IMR-90 (cell line): ENCODE measurements at regions not wholly inside any gene's neighbourhood (a gene's known extent, or its start where the extent isn't known, plus 50 kb on each side); places are given as distances from the start of the nearest gene placed in this dataset.

Source experiments
- ATAC-seq: fragments of 200-7000 bp; cut with Tn5 transposase; 2 replicates; pipeline ENCODE4 v1.9.1; 2020; ENCODE audit warnings: low read depth, mild to moderate bottlenecking, moderate library complexity
- BruUV-seq: library from RNA; stranded (reverse); fragments of 400-500 nt; replicated peaks from 2 replicates; lab custom pipeline; 2021; lab: Mats Ljungman, UMichigan
- CTCF ChIA-PET: fragments of 300-600 bp; formaldehyde crosslinking; extraction: SDS; loops from one replicate; lab custom pipeline; 2021; ENCODE audit warnings: antibody characterized with exemption; lab: Yijun Ruan, JAX
- POLR2A ChIA-PET: fragments of 300-600 bp; sonication (Branson Sonifier 250); formaldehyde crosslinking; loops from one replicate; lab custom pipeline; 2022; ENCODE audit warnings: antibody characterized with exemption; ENCODE audit not compliant: unreplicated experiment; lab: Charles Lee
- DNase-seq: peaks from one replicate; pipeline ENCODE4 v3.0.0; 2013
- H2AFZ ChIP-seq: replicated peaks from 2 replicates; pipeline ENCODE3; 2013; ENCODE audit warnings: low read length, mild to moderate bottlenecking; ENCODE audit not compliant: poor library complexity
- H2AK5ac ChIP-seq: 2 replicates; pipeline ENCODE4 v1.6.1; 2013; ENCODE audit warnings: low read depth, low read length, inconsistent platforms
- H2AK9ac ChIP-seq: replicated peaks from 2 replicates; pipeline ENCODE3; 2013; ENCODE audit warnings: mild to moderate bottlenecking, low read depth, low read length, moderate library complexity; ENCODE audit not compliant: poor library complexity
- H2BK120ac ChIP-seq: 2 replicates; pipeline ENCODE4 v1.6.1; 2013; ENCODE audit warnings: low read depth, low read length, inconsistent platforms
- H2BK15ac ChIP-seq: 3 replicates; pipeline ENCODE4 v1.6.1; 2013; ENCODE audit warnings: low read depth, low read length, inconsistent platforms
- H2BK20ac ChIP-seq: 2 replicates; pipeline ENCODE4 v1.6.1; 2013; ENCODE audit warnings: low read depth, mild to moderate bottlenecking, inconsistent platforms, low read length, moderate library complexity
- H2BK5ac ChIP-seq: 2 replicates; pipeline ENCODE4 v1.6.1; 2013; ENCODE audit warnings: mild to moderate bottlenecking, low read depth, low read length, inconsistent platforms; ENCODE audit not compliant: poor library complexity, severe bottlenecking
- H3K14ac ChIP-seq: replicated peaks from 2 replicates; pipeline ENCODE4 v1.6.1; 2013; ENCODE audit warnings: low read depth, low read length, inconsistent platforms
- H3K18ac ChIP-seq: 2 replicates; pipeline ENCODE4 v1.6.1; 2013; ENCODE audit warnings: low read depth, low read length, control low read depth
- H3K23ac ChIP-seq: 2 replicates; pipeline ENCODE4 v1.6.1; 2013; ENCODE audit warnings: low read depth, low read length, inconsistent platforms
- H3K27ac ChIP-seq: 2 replicates; pipeline ENCODE4 v1.5.1; 2013; ENCODE audit warnings: mild to moderate bottlenecking, control low read depth, low read length; ENCODE audit not compliant: insufficient read depth
- H3K27me3 ChIP-seq: 2 replicates; pipeline ENCODE4 v1.6.1; 2013; ENCODE audit warnings: low read length; ENCODE audit not compliant: control insufficient read depth, insufficient read depth
- H3K36me3 ChIP-seq: 2 replicates; pipeline ENCODE4 v1.6.1; 2013; ENCODE audit warnings: low read length, mixed read lengths; ENCODE audit not compliant: control insufficient read depth, insufficient read depth
- H3K4ac ChIP-seq: 2 replicates; pipeline ENCODE4 v1.6.1; 2013; ENCODE audit warnings: low read depth, low read length, inconsistent platforms
- H3K4me1 ChIP-seq: 2 replicates; pipeline ENCODE4 v1.6.1; 2013; ENCODE audit warnings: low read length, mixed read lengths; ENCODE audit not compliant: control insufficient read depth, insufficient read depth
- H3K4me2 ChIP-seq: 2 replicates; pipeline ENCODE4 v1.6.1; 2013; ENCODE audit warnings: low read depth, mild to moderate bottlenecking, control low read depth, low read length, moderate library complexity
- H3K4me3 ChIP-seq: 2 replicates; pipeline ENCODE4 v1.5.1; 2013; ENCODE audit warnings: low read depth, mild to moderate bottlenecking, control low read depth, low read length, moderate library complexity; ENCODE audit not compliant: insufficient read depth
- H3K56ac ChIP-seq: 2 replicates; pipeline ENCODE4 v1.6.1; 2013; ENCODE audit warnings: low read length, inconsistent platforms; ENCODE audit not compliant: insufficient read depth; ENCODE audit errors: extremely low read depth
- H3K79me1 ChIP-seq, 2 experiments: 2 replicates each; pipeline ENCODE4 v1.6.1; 2013; ENCODE audit warnings: low read length in 2 of 2, inconsistent platforms in 1 of 2, low read depth in 1 of 2
- H3K9ac ChIP-seq: 2 replicates; pipeline ENCODE4 v1.6.1; 2013; ENCODE audit warnings: low read depth, low read length, control low read depth
- H3K9me1 ChIP-seq: 2 replicates; pipeline ENCODE4 v1.6.1; 2013; ENCODE audit warnings: low read length, inconsistent platforms; ENCODE audit not compliant: insufficient read depth
- H3K9me3 ChIP-seq: 2 replicates; pipeline ENCODE4 v1.6.1; 2013; ENCODE audit warnings: low read length; ENCODE audit not compliant: control insufficient read depth, insufficient read depth
- H4K20me1 ChIP-seq: 2 replicates; pipeline ENCODE4 v1.6.1; 2013; ENCODE audit warnings: low read length, inconsistent platforms; ENCODE audit not compliant: insufficient read depth
- H4K5ac ChIP-seq: 2 replicates; pipeline ENCODE4 v1.6.1; 2013; ENCODE audit warnings: mild to moderate bottlenecking, low read depth, low read length, control low read depth
- H4K8ac ChIP-seq, 2 experiments: 2 replicates each; pipeline ENCODE4 v1.6.1; 2013; ENCODE audit warnings: low read depth in 2 of 2, low read length in 2 of 2, control low read depth in 1 of 2, inconsistent platforms in 1 of 2
- H4K91ac ChIP-seq: 2 replicates; pipeline ENCODE4 v1.6.1; 2013; ENCODE audit warnings: low read depth, low read length, inconsistent platforms; ENCODE audit not compliant: insufficient read depth
- BHLHE40 ChIP-seq: fragments of 150-350 bp; IDR thresholded peaks from 2 replicates; pipeline ENCODE4 v1.6.1; 2016; ENCODE audit warnings: mild to moderate bottlenecking, low read depth, low read length
- CEBPB ChIP-seq: IDR thresholded peaks from 2 replicates; pipeline ENCODE4 v1.6.1; 2012; ENCODE audit warnings: low read depth, low read length, improper control_type of control experiment
- CHD1 ChIP-seq: IDR thresholded peaks from 2 replicates; pipeline ENCODE4 v1.6.1; 2012; ENCODE audit warnings: low read depth, low read length, improper control_type of control experiment
- CTCF ChIP-seq: conservative IDR thresholded peaks from 2 replicates; pipeline ENCODE4 v1.5.1; 2012; ENCODE audit warnings: mild to moderate bottlenecking, low read depth, low read length, improper control_type of control experiment
- FOS ChIP-seq: fragments of 150-350 bp; IDR thresholded peaks from 2 replicates; pipeline ENCODE4 v1.6.1; 2016; ENCODE audit warnings: low read depth, low read length
- MAZ ChIP-seq: IDR thresholded peaks from 2 replicates; pipeline ENCODE4 v1.6.1; 2012; ENCODE audit warnings: low read depth, mild to moderate bottlenecking, low read length, improper control_type of control experiment, moderate library complexity, borderline replicate concordance
- NFE2L2 ChIP-seq: fragments of 150-350 bp; IDR thresholded peaks from 2 replicates; pipeline ENCODE4 v1.6.1; 2016; ENCODE audit warnings: low read depth, mild to moderate bottlenecking, low read length
- POLR2A ChIP-seq: IDR thresholded peaks from 2 replicates; pipeline ENCODE4 v1.6.1; 2012; ENCODE audit warnings: mild to moderate bottlenecking, low read depth, low read length
- RCOR1 ChIP-seq: IDR thresholded peaks from 2 replicates; pipeline ENCODE4 v1.6.1; 2012; ENCODE audit warnings: mild to moderate bottlenecking, low read length, improper control_type of control experiment; ENCODE audit not compliant: insufficient replicate concordance
- RFX5 ChIP-seq: IDR thresholded peaks from 2 replicates; pipeline ENCODE4 v1.8.0; 2012; ENCODE audit warnings: low read depth, mild to moderate bottlenecking, low read length, moderate library complexity
- SMC3 ChIP-seq: fragments of 150-350 bp; IDR thresholded peaks from 2 replicates; pipeline ENCODE4 v1.6.1; 2016; ENCODE audit warnings: low read depth, mild to moderate bottlenecking, antibody characterized with exemption, low read length, moderate library complexity
- USF2 ChIP-seq: fragments of 150-350 bp; IDR thresholded peaks from 2 replicates; pipeline ENCODE4 v1.6.1; 2017; ENCODE audit warnings: mild to moderate bottlenecking, antibody characterized with exemption, low read length, low read depth
- WGBS, 2 experiments: methylation state at CpG; one replicate each; pipeline versions ENCODE4 v1.1.5 to v1.1.7; 2013; ENCODE audit warnings: missing lambda C conversion rate in 2 of 2; ENCODE audit not compliant: insufficient read length in 1 of 2; ENCODE audit errors: extremely low coverage in 2 of 2; 5-methylcytosine and 5-hydroxymethylcytosine counted together
- dilution Hi-C: fragments of 300-500 bp; cut with HindIII; formaldehyde crosslinking; loops from one replicate; pipeline ENCODE4 v1.14.3; 2018; ENCODE audit warnings: low sequenced_read_pairs; ENCODE audit not compliant: unreplicated experiment
- in situ Hi-C: fragments of 300-500 bp; cut with MboI; formaldehyde crosslinking; loops from 3 replicates; pipeline ENCODE4 v1.14.3; 2019; ENCODE audit warnings: low sequenced_read_pairs, inconsistent platforms, mixed read lengths
- intact Hi-C: fragments of 100-400 bp; cut with micrococcal nuclease; formaldehyde crosslinking; loops from 2 replicates; pipeline ENCODE4 v1.10.0; 2022
- TF ChIP-seq, protein P1 (sequence below): fragments of 150-350 bp; IDR thresholded peaks from 2 replicates; pipeline ENCODE4 v1.6.1; 2016; ENCODE audit warnings: low read depth, mild to moderate bottlenecking, low read length, moderate library complexity, borderline replicate concordance

GRCh38 chr6:84417260-84417659 lies 189.8 kb upstream of the CEP162 start:
- H3K27ac ChIP-seq = no peak overlapping the region
- BruUV-seq = no TSS peak
- in situ Hi-C loops = no loop called here

More at GRCh38 chr6:84417260-84417659, 189.8 kb upstream of the CEP162 start:
- H3K56ac ChIP-seq = no peak overlapping the region
- no peak for ATAC-seq
- H3K4ac ChIP-seq = no peak overlapping the region
- no peak overlapping the region for H2AK9ac ChIP-seq
- H3K9me3 ChIP-seq = no peaks in the 10 kb centered on the region
- no peaks in the 10 kb centered on the region for H4K20me1 ChIP-seq
- no peak overlapping the region for H3K9ac ChIP-seq
- H2AFZ ChIP-seq = no peak overlapping the region
- H2AK5ac ChIP-seq = no peak overlapping the region
- no peaks in the 10 kb centered on the region for H3K4me1 ChIP-seq
- no peak overlapping the region for H3K14ac ChIP-seq
- H3K4me3 ChIP-seq = no peak overlapping the region
- DNase-seq = peak; percentile 20
- no CpG with 5 or more reads among the region's 3 CpGs for WGBS, 2 experiments
- no peak overlapping the region for H4K91ac ChIP-seq
- H2BK5ac ChIP-seq = no peak overlapping the region
- TF ChIP-seq CEBPB = no peak
- TF ChIP-seq CTCF = no peak
- TF ChIP-seq USF2 = no peak
- TF ChIP-seq, protein P1, sequence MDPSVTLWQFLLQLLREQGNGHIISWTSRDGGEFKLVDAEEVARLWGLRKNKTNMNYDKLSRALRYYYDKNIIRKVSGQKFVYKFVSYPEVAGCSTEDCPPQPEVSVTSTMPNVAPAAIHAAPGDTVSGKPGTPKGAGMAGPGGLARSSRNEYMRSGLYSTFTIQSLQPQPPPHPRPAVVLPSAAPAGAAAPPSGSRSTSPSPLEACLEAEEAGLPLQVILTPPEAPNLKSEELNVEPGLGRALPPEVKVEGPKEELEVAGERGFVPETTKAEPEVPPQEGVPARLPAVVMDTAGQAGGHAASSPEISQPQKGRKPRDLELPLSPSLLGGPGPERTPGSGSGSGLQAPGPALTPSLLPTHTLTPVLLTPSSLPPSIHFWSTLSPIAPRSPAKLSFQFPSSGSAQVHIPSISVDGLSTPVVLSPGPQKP = no peak
- no peak for TF ChIP-seq BHLHE40
- TF ChIP-seq SMC3 = no peak
- TF ChIP-seq CHD1 = no peak
- TF ChIP-seq POLR2A = no peak
- no peak for TF ChIP-seq NFE2L2
- TF ChIP-seq MAZ = no peak
- no peak for TF ChIP-seq RCOR1
- no peak for TF ChIP-seq FOS
- no peak for TF ChIP-seq RFX5
- no peaks in the 10 kb centered on the region for H3K79me1 ChIP-seq
- H3K23ac ChIP-seq = no peak overlapping the region
- H2BK20ac ChIP-seq = no peak overlapping the region
- no peak overlapping the region for H4K5ac ChIP-seq
- no peak overlapping the region for H4K8ac ChIP-seq
- no peak overlapping the region for H3K18ac ChIP-seq
- intact Hi-C loops = no loop called here
- ChIA-PET CTCF (no interaction called here), POLR2A (interaction anchor here (0.6 kb wide), 1 partner anchor 1163 kb away, joined by 3 read pairs; no protein-coding TSS in a partner anchor)
- H2BK120ac ChIP-seq = no peak overlapping the region
- peaks cover 3% of the 10 kb centered on the region; the same call in 1 of the 2 replicates for H3K27me3 ChIP-seq
- no peaks in the 10 kb centered on the region for H3K9me1 ChIP-seq
- dilution Hi-C loops = no loop called here
- no peak overlapping the region for H2BK15ac ChIP-seq
- H3K36me3 ChIP-seq = no peaks in the 10 kb centered on the region
- no peak overlapping the region for H3K4me2 ChIP-seq
